Thoracic aorta (tissue), 2 donors: ENCODE measurements at regions not wholly inside any gene's neighbourhood (a gene's known extent, or its start where the extent isn't known, plus 50 kb on each side); places are given as distances from the start of the nearest gene placed in this dataset.

Experiments used
- ATAC-seq: fragments of 150-250 bp; one replicate; pipeline ENCODE4 v1.8.0; 2017; ENCODE audit warnings: low read depth; ENCODE audit not compliant: insufficient number of reproducible peaks, low FRiP score
- DNase-seq: peaks from one replicate; pipeline ENCODE4 v3.0.0-alpha.2; 2020; ENCODE audit warnings: low spot score
- H3K27ac ChIP-seq, 2 donors: fragments of 200-600 bp; sonication (generic); 1 replicate in 1 of 2; 2 replicates in 1 of 2; pipeline ENCODE4 v1.5.1; 2016; ENCODE audit warnings: mild to moderate bottlenecking in 2 of 2, moderate library complexity in 2 of 2
- H3K27me3 ChIP-seq: fragments of 200-600 bp; sonication (generic); replicated peaks from 2 replicates; pipeline ENCODE4 v1.6.0; 2016; ENCODE audit warnings: mild to moderate bottlenecking; ENCODE audit not compliant: insufficient read depth
- H3K36me3 ChIP-seq: fragments of 200-600 bp; sonication (generic); one replicate; pipeline ENCODE4 v1.5.1; 2016
- H3K4me1 ChIP-seq, 2 donors: fragments of 200-600 bp; sonication (generic); 1 replicate in 1 of 2; 2 replicates in 1 of 2; pipeline versions ENCODE4 v1.5.1 to v1.6.0; 2016; ENCODE audit warnings: low read depth in 2 of 2, mild to moderate bottlenecking in 1 of 2; ENCODE audit not compliant: control insufficient read depth in 1 of 2
- H3K4me3 ChIP-seq: fragments of 200-600 bp; sonication (generic); 2 replicates; pipeline ENCODE4 v1.5.1; 2016; ENCODE audit warnings: mild to moderate bottlenecking
- H3K9me3 ChIP-seq: fragments of 200-600 bp; sonication (generic); 2 replicates; pipeline ENCODE4 v1.5.1; 2016
- TF ChIP-seq, protein P1 (sequence below): fragments of 200-600 bp; sonication (generic); IDR thresholded peaks from one replicate; pipeline ENCODE4 v1.5.1; 2019; ENCODE audit warnings: antibody characterized with exemption

DNA sequence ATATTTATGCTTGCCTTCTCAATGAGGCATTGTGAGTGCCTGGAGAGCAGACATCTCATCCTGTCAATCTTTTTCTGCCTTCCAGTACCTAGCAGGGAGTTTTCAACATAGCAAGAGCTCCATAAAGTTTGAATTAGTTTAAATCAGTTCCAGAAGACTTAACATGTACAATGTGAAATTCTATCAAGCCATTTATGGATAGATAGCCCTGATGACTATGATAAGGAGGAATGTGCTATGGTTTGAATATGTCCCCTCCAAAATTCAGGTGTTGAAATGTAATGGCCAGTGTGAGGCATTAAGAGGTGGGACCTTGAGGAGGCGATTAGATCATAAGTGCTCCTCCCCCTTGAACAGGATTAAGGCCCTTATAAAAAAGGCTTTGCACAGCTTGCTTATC lies 306.9 kb upstream of the SMARCA2 start:
- no peak overlapping the region for H3K4me3 ChIP-seq
- no peaks in the 10 kb centered on the region for H3K4me1 ChIP-seq
- H3K9me3 ChIP-seq = no peaks in the 10 kb centered on the region
- no peaks in the 10 kb centered on the region for H3K27me3 ChIP-seq
- no peak for ATAC-seq
- DNase-seq = no peak
- TF ChIP-seq, protein P1, sequence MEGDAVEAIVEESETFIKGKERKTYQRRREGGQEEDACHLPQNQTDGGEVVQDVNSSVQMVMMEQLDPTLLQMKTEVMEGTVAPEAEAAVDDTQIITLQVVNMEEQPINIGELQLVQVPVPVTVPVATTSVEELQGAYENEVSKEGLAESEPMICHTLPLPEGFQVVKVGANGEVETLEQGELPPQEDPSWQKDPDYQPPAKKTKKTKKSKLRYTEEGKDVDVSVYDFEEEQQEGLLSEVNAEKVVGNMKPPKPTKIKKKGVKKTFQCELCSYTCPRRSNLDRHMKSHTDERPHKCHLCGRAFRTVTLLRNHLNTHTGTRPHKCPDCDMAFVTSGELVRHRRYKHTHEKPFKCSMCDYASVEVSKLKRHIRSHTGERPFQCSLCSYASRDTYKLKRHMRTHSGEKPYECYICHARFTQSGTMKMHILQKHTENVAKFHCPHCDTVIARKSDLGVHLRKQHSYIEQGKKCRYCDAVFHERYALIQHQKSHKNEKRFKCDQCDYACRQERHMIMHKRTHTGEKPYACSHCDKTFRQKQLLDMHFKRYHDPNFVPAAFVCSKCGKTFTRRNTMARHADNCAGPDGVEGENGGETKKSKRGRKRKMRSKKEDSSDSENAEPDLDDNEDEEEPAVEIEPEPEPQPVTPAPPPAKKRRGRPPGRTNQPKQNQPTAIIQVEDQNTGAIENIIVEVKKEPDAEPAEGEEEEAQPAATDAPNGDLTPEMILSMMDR = no peak
- H3K36me3 ChIP-seq = no peaks in the 10 kb centered on the region
- H3K27ac ChIP-seq = no peak overlapping the region

DNA sequence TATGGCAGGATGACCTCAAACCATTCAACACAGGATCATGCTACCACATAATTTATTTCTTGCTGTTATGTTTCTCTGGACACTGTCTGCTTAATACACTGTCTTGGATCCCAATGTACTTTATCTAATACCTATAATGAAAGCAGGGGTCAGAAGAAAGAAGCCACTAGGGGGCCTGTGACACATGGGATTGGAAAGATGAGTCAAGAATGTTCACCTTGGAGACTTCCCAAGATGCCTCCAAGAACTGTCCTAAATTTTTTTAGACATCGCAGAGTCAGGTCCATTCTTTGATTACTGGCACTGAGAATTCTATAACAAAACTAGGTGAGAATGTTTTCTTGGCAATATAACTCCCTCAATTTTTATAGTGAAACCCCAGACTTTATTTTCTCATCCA lies 305.8 kb upstream of the SMARCA2 start:
- Histone ChIP-seq H3K4me1 (no peaks in the 10 kb centered on the region), H3K4me3 (no peak overlapping the region), H3K27ac (no peak overlapping the region), H3K9me3 (no peaks in the 10 kb centered on the region), H3K36me3 (no peaks in the 10 kb centered on the region), H3K27me3 (no peaks in the 10 kb centered on the region)
- TF ChIP-seq, protein P1 = no peak
- no peak for ATAC-seq
- DNase-seq = no peak

DNA sequence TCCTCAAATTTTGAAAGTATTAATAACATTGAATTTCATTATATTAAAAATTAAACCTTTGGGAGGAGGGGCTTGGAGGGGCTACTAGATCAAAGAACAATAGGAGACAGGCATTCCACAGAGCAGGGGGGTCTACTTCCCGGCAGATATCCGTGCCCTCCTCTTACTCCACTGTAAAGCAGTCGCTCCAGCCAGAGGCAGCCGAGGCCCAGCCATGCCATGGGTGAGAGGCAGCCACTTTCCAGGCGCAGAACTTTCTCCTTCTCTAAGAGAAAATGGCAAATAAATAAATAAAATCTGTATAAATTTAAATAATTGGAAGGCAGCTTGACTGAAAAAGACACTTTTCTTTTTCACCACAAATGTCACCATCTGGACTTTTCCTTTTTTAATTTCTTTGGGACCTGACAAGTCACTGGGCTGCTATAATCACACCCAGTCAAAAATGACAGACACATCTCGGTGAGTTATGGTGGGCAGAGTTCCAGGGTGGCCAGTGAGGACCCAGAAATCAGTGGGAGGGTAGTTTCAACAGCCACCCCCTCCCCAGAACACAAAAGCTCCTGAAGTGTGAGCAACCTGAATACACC lies 302.2 kb upstream of the SMARCA2 start:
- Histone ChIP-seq H3K4me1 (no peaks in the 10 kb centered on the region), H3K27ac (no peak overlapping the region), H3K9me3 (no peaks in the 10 kb centered on the region), H3K4me3 (no peak overlapping the region), H3K27me3 (no peaks in the 10 kb centered on the region), H3K36me3 (no peaks in the 10 kb centered on the region)
- TF ChIP-seq, protein P1 = no peak
- no peak for DNase-seq
- no peak for ATAC-seq

DNA sequence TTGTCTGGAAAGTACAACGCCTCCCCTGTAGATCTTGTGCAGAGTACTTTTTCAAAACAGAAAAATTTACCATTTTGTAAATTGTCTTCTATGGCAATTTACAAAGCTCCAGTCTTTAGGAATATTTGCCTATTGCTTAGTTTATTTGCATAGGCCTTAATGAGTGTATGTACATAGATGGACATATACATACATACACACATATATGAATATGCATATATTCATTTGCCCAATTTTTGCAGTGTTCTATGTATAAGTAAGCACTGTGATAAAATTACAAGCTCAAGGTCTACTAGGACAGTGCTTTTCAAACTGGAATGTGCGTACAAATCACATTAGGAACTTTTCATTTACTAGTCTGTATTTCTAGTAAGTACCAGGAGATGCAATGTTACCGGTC lies 301.3 kb upstream of the SMARCA2 start:
- TF ChIP-seq, protein P1 = no peak
- Histone ChIP-seq H3K36me3 (no peaks in the 10 kb centered on the region), H3K4me1 (no peaks in the 10 kb centered on the region), H3K27ac (no peak overlapping the region), H3K4me3 (no peak overlapping the region), H3K27me3 (no peaks in the 10 kb centered on the region), H3K9me3 (no peaks in the 10 kb centered on the region)
- no peak for ATAC-seq
- no peak for DNase-seq

DNA sequence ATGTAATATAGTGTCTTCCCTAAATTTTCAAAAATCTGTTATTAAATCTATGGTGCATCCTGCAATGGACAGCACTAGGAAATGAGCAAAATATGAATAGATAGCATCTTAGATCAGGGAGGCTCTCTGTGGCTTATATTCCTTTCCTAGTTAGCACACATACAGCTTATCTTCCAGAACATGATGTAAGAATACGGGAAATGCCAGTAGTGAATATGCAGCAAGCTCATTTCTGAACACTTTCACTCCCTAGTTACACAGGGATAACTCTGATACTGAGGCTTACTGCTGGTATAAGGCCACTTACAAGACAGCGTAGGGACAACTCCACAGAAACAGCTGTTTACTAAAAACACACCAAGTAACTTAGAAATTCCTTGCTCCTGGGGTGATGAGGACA lies 297.3 kb upstream of the SMARCA2 start:
- H3K27ac ChIP-seq = no peak overlapping the region
- TF ChIP-seq, protein P1 = no peak

More for the DNA sequence above, 297.3 kb upstream of the SMARCA2 start:
- no peak for DNase-seq
- no peaks in the 10 kb centered on the region for H3K27me3 ChIP-seq
- no peak overlapping the region for H3K4me3 ChIP-seq
- H3K36me3 ChIP-seq = no peaks in the 10 kb centered on the region
- no peaks in the 10 kb centered on the region for H3K4me1 ChIP-seq
- no peaks in the 10 kb centered on the region for H3K9me3 ChIP-seq
- no peak for ATAC-seq
